Lung (tissue), 11 donors: ENCODE measurements at regions not wholly inside any gene's neighbourhood (a gene's known extent, or its start where the extent isn't known, plus 50 kb on each side); places are given as distances from the start of the nearest gene placed in this dataset.
A peak's percentile ranks its signal among the peaks of the same experiment; 100 is the strongest.

ENCODE experiments used
- ATAC-seq: fragments of 200-7000 bp; cut with Tn5 transposase; one replicate; pipeline ENCODE4 v1.9.1; 2020; ENCODE audit warnings: moderate number of reproducible peaks; ENCODE audit not compliant: insufficient read depth, low FRiP score
- DNase-seq, 3 donors: peaks; one replicate each; pipeline ENCODE4 v3.0.0-alpha.2; 2013 to 2017
- H3K27ac ChIP-seq, 2 donors: one replicate each; pipeline ENCODE4 v1.5.1; 2013; ENCODE audit warnings: mild to moderate bottlenecking in 2 of 2, moderate library complexity in 2 of 2, control low read depth in 1 of 2, inconsistent platforms in 1 of 2, low read depth in 1 of 2, low read length in 1 of 2
- H3K27me3 ChIP-seq, 3 donors: one replicate each; pipeline ENCODE4 v1.5.1; 2013; ENCODE audit warnings: low read length in 2 of 3; ENCODE audit not compliant: control insufficient read depth in 3 of 3, insufficient read depth in 3 of 3
- H3K36me3 ChIP-seq, 4 donors: one replicate each; pipeline ENCODE4 v1.5.1; 2013; ENCODE audit warnings: low read length in 4 of 4, mild to moderate bottlenecking in 1 of 4, moderate library complexity in 1 of 4; ENCODE audit not compliant: control insufficient read depth in 4 of 4, insufficient read depth in 4 of 4
- H3K4me1 ChIP-seq, 5 donors: one replicate each; pipeline ENCODE4 v1.5.1; 2013; ENCODE audit warnings: low read length in 5 of 5, mild to moderate bottlenecking in 2 of 5, moderate library complexity in 1 of 5; ENCODE audit not compliant: control insufficient read depth in 5 of 5, insufficient read depth in 5 of 5
- H3K4me3 ChIP-seq: one replicate; pipeline ENCODE4 v1.5.1; 2013; ENCODE audit warnings: mild to moderate bottlenecking, control low read depth, moderate library complexity
- H3K9ac ChIP-seq, 2 donors: one replicate each; pipeline ENCODE4 v1.5.1; 2013; ENCODE audit warnings: low read length in 2 of 2, control low read depth in 1 of 2; ENCODE audit not compliant: insufficient read depth in 1 of 2
- H3K9me3 ChIP-seq, 4 donors: one replicate each; pipeline ENCODE4 v1.5.1; 2013; ENCODE audit warnings: low read length in 3 of 4, mild to moderate bottlenecking in 1 of 4, moderate library complexity in 1 of 4; ENCODE audit not compliant: control insufficient read depth in 4 of 4, insufficient read depth in 3 of 4
- CTCF ChIP-seq: IDR thresholded peaks from 2 replicates; pipeline ENCODE4 v1.5.1; 2012; ENCODE audit warnings: mild to moderate bottlenecking; ENCODE audit errors: control extremely low read depth, extremely low read depth
- WGBS, 2 donors: extraction: QIAGEN DNeasy Blood & Tissue Kit; methylation state at CpG; one replicate each; pipeline ENCODE4 v1.1.7; 2013; 5-methylcytosine and 5-hydroxymethylcytosine counted together
- donor health status: control.
- donor health status: control.
- donor health status: Bipolar disorder and iron deficiency.
- donor health status: healthy.
- donor health status: DM: yes; HTN: yes; CAD: no.

DNA sequence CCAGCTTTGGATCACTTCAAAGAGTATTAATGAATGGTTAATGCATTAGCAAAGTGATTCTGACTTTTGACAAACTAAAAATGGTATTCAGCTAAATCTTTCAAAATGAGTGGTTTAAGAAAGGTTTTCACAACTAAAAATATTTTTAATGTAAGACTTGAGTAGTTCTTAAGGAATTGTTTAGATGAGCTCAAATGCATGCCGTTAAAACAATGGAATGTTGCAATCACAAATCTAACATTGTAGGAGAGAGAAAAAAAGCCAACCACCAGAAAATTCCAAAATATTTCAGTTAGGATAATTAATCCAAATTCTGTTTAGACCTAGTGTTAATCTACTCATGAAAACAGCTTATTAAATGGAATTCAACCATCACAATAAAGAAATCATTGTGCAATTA is 1044.8 kb upstream of the SLC10A2 start:
- no peak for TF ChIP-seq CTCF
- H3K4me3 ChIP-seq: no peak overlapping the region
- H3K9ac ChIP-seq: no peak overlapping the region
- H3K4me1 ChIP-seq: peaks cover 0 to 10% (median 0%) of the 10 kb centered on the region in 5 donors
- H3K36me3 ChIP-seq: no peaks in the 10 kb centered on the region
- H3K9me3 ChIP-seq: peaks cover 0 to 3% (median 0%) of the 10 kb centered on the region in 4 donors
- ATAC-seq: no peak
- 61 to 69% methylated on average over 1 of the region's 1 CpG for WGBS, 2 donors
- DNase-seq: peak in 2 of 3 donors; percentile 7 to 20
- H3K27me3 ChIP-seq: no peaks in the 10 kb centered on the region
- H3K27ac ChIP-seq: no peak overlapping the region

DNA sequence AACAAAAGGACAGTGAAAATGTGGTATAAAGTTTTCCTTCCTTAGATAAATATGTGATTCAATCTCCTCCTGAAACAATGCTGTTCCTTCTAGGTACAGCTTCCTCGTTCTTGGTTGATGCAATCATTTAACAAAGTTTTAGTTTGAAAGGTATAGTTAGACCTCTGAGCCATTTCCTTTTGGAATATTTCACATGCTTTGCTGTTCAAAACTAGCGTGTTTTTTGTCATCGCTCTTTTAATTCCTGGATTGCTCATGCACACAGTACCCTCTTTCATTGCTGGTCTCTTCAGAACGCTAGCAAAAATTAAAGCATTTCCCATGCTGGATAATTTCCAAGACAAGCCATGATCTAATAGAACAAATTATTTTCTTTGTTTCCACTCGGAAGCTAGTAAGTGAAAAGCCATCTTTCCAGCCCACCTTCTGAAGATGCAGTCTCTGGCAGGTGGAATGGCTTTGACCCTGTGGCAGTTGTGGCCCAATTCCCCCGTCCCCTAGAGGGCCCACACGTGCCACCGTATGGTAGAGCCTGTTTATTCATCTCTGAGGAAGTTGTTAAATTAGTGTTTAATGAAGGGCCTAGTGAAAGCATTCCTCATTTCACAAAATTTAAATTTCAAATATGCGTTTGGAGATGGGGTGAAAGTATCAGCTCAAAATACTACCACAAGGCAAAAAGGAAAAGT is 1040.6 kb upstream of the SLC10A2 start:
- no peak overlapping the region for H3K27ac ChIP-seq
- no peak for TF ChIP-seq CTCF
- no peak overlapping the region for H3K4me3 ChIP-seq
- peaks cover 0 to 4% (median 0%) of the 10 kb centered on the region in 5 donors for H3K4me1 ChIP-seq
- H3K36me3 ChIP-seq: no peaks in the 10 kb centered on the region
- peaks cover 0 to 3% (median 0%) of the 10 kb centered on the region in 4 donors for H3K9me3 ChIP-seq
- ATAC-seq (no peak), DNase-seq (peak in 1 of 3 donors; percentile 29)
- WGBS, 2 donors: 63 to 73% methylated on average over 9 of the region's 9 CpGs
- no peaks in the 10 kb centered on the region for H3K27me3 ChIP-seq
- H3K9ac ChIP-seq: no peak overlapping the region

GRCh38 chr13:104105418-104106355 is 1039.5 kb upstream of the SLC10A2 start:
- H3K9ac ChIP-seq: no peak overlapping the region
- ATAC-seq (no peak), DNase-seq (no peak)
- no peaks in the 10 kb centered on the region for H3K36me3 ChIP-seq
- no peak for TF ChIP-seq CTCF
- H3K9me3 ChIP-seq: peaks cover 0 to 3% (median 0%) of the 10 kb centered on the region in 4 donors
- no peak overlapping the region for H3K27ac ChIP-seq
- no peak overlapping the region for H3K4me3 ChIP-seq
- 65 to 78% methylated on average over 7 of the region's 7 CpGs for WGBS, 2 donors
- H3K4me1 ChIP-seq: peaks cover 0 to 4% (median 0%) of the 10 kb centered on the region in 5 donors
- H3K27me3 ChIP-seq: no peaks in the 10 kb centered on the region
